OCI-LY7 (cell line): ENCODE measurements at regions not wholly inside any gene's neighbourhood (a gene's known extent, or its start where the extent isn't known, plus 50 kb on each side); places are given as distances from the start of the nearest gene placed in this dataset.

Experiments used
- BruUV-seq: library from RNA; stranded (reverse); fragments of 400-500 nt; replicated peaks from 2 replicates; lab custom pipeline; 2021; lab: Mats Ljungman, UMichigan
- CTCF ChIA-PET: fragments of 300-600 bp; sonication (Branson Sonifier 250); formaldehyde crosslinking; loops from one replicate; lab custom pipeline; 2022; ENCODE audit warnings: antibody characterized with exemption; ENCODE audit not compliant: unreplicated experiment; lab: Charles Lee
- POLR2A ChIA-PET: fragments of 300-600 bp; sonication (Branson Sonifier 250); formaldehyde crosslinking; loops from one replicate; lab custom pipeline; 2022; ENCODE audit warnings: antibody characterized with exemption; lab: Charles Lee
- DNase-seq: peaks from one replicate; pipeline ENCODE4 v3.0.0-alpha.2; 2015; ENCODE audit warnings: low spot score
- H2AFZ ChIP-seq: fragments of 200-600 bp; sonication (generic), shearing (Covaris generic); 2 replicates; pipeline ENCODE4 v1.6.1; 2014; ENCODE audit warnings: mild to moderate bottlenecking, antibody characterized with exemption, low read length, moderate library complexity
- H3K27ac ChIP-seq: fragments of 200-600 bp; sonication (generic); 2 replicates; pipeline ENCODE4 v1.5.1; 2014; ENCODE audit warnings: mixed run types, low read depth, mild to moderate bottlenecking, moderate library complexity, low read length, inconsistent platforms; ENCODE audit not compliant: poor library complexity, severe bottlenecking
- H3K36me3 ChIP-seq: fragments of 200-600 bp; sonication (generic); 2 replicates; pipeline ENCODE4 v1.6.1; 2014; ENCODE audit warnings: mild to moderate bottlenecking, antibody characterized with exemption, low read length, moderate library complexity, mixed read lengths; ENCODE audit not compliant: insufficient read depth
- H3K4me1 ChIP-seq: fragments of 200-600 bp; sonication (generic); 2 replicates; pipeline ENCODE4 v1.5.1; 2014; ENCODE audit warnings: mild to moderate bottlenecking, low read length; ENCODE audit not compliant: insufficient read depth, poor library complexity, severe bottlenecking
- H3K4me2 ChIP-seq: fragments of 200-600 bp; sonication (generic); 2 replicates; pipeline ENCODE4 v1.6.1; 2014; ENCODE audit warnings: mild to moderate bottlenecking, low read length
- H3K4me3 ChIP-seq: fragments of 200-600 bp; sonication (generic); 2 replicates; pipeline ENCODE4 v1.5.1; 2014; ENCODE audit warnings: mild to moderate bottlenecking, low read depth, low read length; ENCODE audit not compliant: poor library complexity, severe bottlenecking
- H3K79me2 ChIP-seq: fragments of 200-600 bp; sonication (generic); 2 replicates; pipeline ENCODE4 v1.6.1; 2016; ENCODE audit warnings: low read depth, mild to moderate bottlenecking, low read length, moderate library complexity, mixed read lengths; ENCODE audit not compliant: insufficient read depth
- H3K9me2 ChIP-seq: fragments of 200-600 bp; sonication (generic); 2 replicates; pipeline ENCODE4 v1.6.1; 2016; ENCODE audit warnings: mild to moderate bottlenecking, low read length, mixed read lengths; ENCODE audit not compliant: insufficient read depth
- H3K9me3 ChIP-seq: fragments of 200-600 bp; sonication (generic); 2 replicates; pipeline ENCODE4 v1.6.1; 2014; ENCODE audit warnings: mild to moderate bottlenecking, mixed run types, low read length, mixed read lengths
- H4K20me1 ChIP-seq: fragments of 200-600 bp; sonication (generic); 2 replicates; pipeline ENCODE4 v1.6.1; 2014; ENCODE audit warnings: mild to moderate bottlenecking, antibody characterized with exemption, low read length, moderate library complexity, mixed read lengths; ENCODE audit not compliant: insufficient read depth
- CTCF ChIP-seq: fragments of 200-600 bp; sonication (generic); conservative IDR thresholded peaks from 2 replicates; pipeline ENCODE4 v1.5.1; 2014; ENCODE audit warnings: mild to moderate bottlenecking, antibody characterized with exemption, low read length, moderate library complexity, mixed read lengths
- EZH2phosphoT487 ChIP-seq: fragments of 200-600 bp; sonication (generic); IDR thresholded peaks from 2 replicates; pipeline ENCODE4 v1.6.1; 2018; ENCODE audit warnings: low read depth, borderline replicate concordance, mild to moderate bottlenecking, mixed run types, antibody characterized with exemption, low read length, moderate library complexity, mixed read lengths
- intact Hi-C: fragments of 100-400 bp; cut with micrococcal nuclease; formaldehyde crosslinking; loops from one replicate; pipeline ENCODE4 v1.10.0; 2022; ENCODE audit not compliant: unreplicated experiment

- TF ChIP-seq CTCF (no peak), EZH2phosphoT487 (no peak)
- no peaks in the 10 kb centered on the region for H3K9me3 ChIP-seq
- no peaks in the 10 kb centered on the region for H3K9me2 ChIP-seq
- no peak overlapping the region for H3K4me3 ChIP-seq
- H2AFZ ChIP-seq = no peak overlapping the region
- POLR2A ChIA-PET = no interaction called here
- DNase-seq = no peak
- no peaks in the 10 kb centered on the region for H3K4me1 ChIP-seq
- no peaks in the 10 kb centered on the region for H3K36me3 ChIP-seq
- no peaks in the 10 kb centered on the region for H3K79me2 ChIP-seq
- intact Hi-C loops = no loop called here
- BruUV-seq = no TSS peak
- no peak overlapping the region for H3K4me2 ChIP-seq
- H3K27ac ChIP-seq = no peak overlapping the region
- no peaks in the 10 kb centered on the region for H4K20me1 ChIP-seq
- CTCF ChIA-PET = no interaction called here
These were observed 1051.4 kb upstream of the ATXN7L3B start for GRCh38 chr12:73486256-73486655.

DNA sequence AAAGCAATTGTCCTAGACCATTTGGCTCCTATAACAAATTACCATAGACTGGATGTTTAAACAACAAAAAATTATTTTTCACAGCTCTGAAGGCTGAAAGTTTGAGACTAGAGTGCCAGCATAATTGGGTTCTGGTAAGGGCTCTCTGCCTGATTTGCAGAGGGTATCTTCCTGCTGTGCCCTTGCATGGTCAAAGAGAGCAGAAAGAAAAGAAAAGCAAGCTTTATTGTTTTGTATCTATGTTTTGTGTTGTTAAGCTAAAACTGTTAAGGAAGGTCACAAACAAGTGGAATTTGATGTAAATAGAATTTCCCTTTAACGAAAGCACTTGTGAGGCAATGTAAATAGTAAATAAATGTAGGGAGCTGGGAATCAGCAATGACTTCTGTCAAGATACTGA, 1031.0 kb upstream of the ATXN7L3B start:
- no peak for TF ChIP-seq CTCF
- TF ChIP-seq EZH2phosphoT487 = no peak
- no peaks in the 10 kb centered on the region for H3K9me2 ChIP-seq
- H4K20me1 ChIP-seq = no peaks in the 10 kb centered on the region
- no peaks in the 10 kb centered on the region for H3K9me3 ChIP-seq
- no peaks in the 10 kb centered on the region for H3K36me3 ChIP-seq
- POLR2A ChIA-PET = no interaction called here
- no peak overlapping the region for H3K4me2 ChIP-seq
- BruUV-seq = no TSS peak
- DNase-seq = no peak
- intact Hi-C loops = no loop called here
- no peaks in the 10 kb centered on the region for H3K4me1 ChIP-seq
- CTCF ChIA-PET = no interaction called here
- no peak overlapping the region for H3K27ac ChIP-seq
- H3K4me3 ChIP-seq = no peak overlapping the region
- H2AFZ ChIP-seq = no peak overlapping the region
- no peaks in the 10 kb centered on the region for H3K79me2 ChIP-seq

DNA sequence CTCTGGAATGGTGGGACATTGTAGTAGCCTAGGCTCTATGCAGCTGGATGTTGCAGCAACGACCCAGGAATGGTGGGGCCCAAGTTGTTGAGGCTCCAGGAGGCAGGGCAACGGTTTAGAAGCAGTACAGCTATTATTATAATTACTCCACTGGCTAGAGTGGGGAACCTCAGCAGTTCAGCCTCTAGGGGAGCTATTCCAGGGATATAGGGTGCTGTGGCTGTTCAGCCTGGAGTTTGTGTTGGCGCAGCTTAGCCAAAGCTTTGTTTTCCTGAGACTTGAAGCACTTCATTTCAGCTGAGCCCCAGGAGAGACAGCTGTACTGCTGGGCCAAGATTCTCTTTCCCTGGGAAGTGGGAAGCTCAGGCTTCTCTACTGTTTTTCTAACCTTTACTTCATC, 1023.0 kb upstream of the ATXN7L3B start:
- CTCF ChIA-PET = no interaction called here
- Histone ChIP-seq H3K4me3 (no peak overlapping the region), H3K36me3 (no peaks in the 10 kb centered on the region), H2AFZ (no peak overlapping the region), H3K79me2 (no peaks in the 10 kb centered on the region), H3K4me1 (no peaks in the 10 kb centered on the region), H3K9me2 (no peaks in the 10 kb centered on the region), H3K4me2 (no peak overlapping the region), H4K20me1 (no peaks in the 10 kb centered on the region), H3K9me3 (no peaks in the 10 kb centered on the region), H3K27ac (no peak overlapping the region)
- intact Hi-C loops = no loop called here
- TF ChIP-seq CTCF (0 out of 2 replicates have a peak, but pooled peaks have one; percentile 11), EZH2phosphoT487 (no peak)
- no peak for DNase-seq
- BruUV-seq = no TSS peak
- POLR2A ChIA-PET = no interaction called here
